ENCODE measurements at regions not wholly inside any gene's neighbourhood (a gene's known extent, or its start where the extent isn't known, plus 50 kb on each side); places are given as distances from the start of the nearest gene placed in this dataset.

GRCh38 chr10:120005207-120006201 is 113.0 kb downstream of the SEC23IP start:
- Histone ChIP-seq H3K4me3 (ENCODE audit: low read length) (no peak overlapping the region), H3K27me3 (ENCODE audit: control insufficient read depth, insufficient read depth, low read length, poor library complexity, severe bottlenecking) (no peaks in the 10 kb centered on the region), H3K9ac (ENCODE audit: extremely low read depth, low read length, poor library complexity, severe bottlenecking) (no peak overlapping the region), H3K9me3 (ENCODE audit: control insufficient read depth, low read length) (peaks cover 6% of the 10 kb centered on the region), H3K4me1 (ENCODE audit: control insufficient read depth, insufficient read depth, low read length) (peaks cover 6% of the 10 kb centered on the region), H3K27ac (ENCODE audit: low read depth, low read length) (no peak overlapping the region), H3K36me3 (ENCODE audit: control insufficient read depth, insufficient read depth, low read length) (no peaks in the 10 kb centered on the region)
- Mint-ChIP-seq H3K27ac (no peak overlapping the region), H3K36me3 (ENCODE audit: low read depth) (no peaks in the 10 kb centered on the region), H3K9me3 (peaks cover 3% of the 10 kb centered on the region), H3K4me3 (no peak overlapping the region), H3K4me1 (no peaks in the 10 kb centered on the region), H3K27me3 (ENCODE audit: insufficient read depth) (peaks cover 4% of the 10 kb centered on the region)
- TF ChIP-seq CTCF (conservative IDR thresholded peaks at IDR 0.05), result no peak
- 80 to 84% methylated on average over 7 to 8 of the region's 8 CpGs for WGBS, 2 experiments (ENCODE audit: insufficient coverage in 1 of 2, insufficient read length in 1 of 2)
- peak; percentile 58 for DNase-seq

GRCh38 chr10:120007261-120007660 is 114.7 kb downstream of the SEC23IP start:
- H3K36me3 Mint-ChIP-seq (ENCODE audit: low read depth), result no peaks in the 10 kb centered on the region
- H3K4me1 ChIP-seq (ENCODE audit: control insufficient read depth, insufficient read depth, low read length), result peaks cover 6% of the 10 kb centered on the region
- H3K36me3 ChIP-seq (ENCODE audit: control insufficient read depth, insufficient read depth, low read length), result no peaks in the 10 kb centered on the region
- H3K4me1 Mint-ChIP-seq, result peaks cover 9% of the 10 kb centered on the region
- peaks cover 21% of the 10 kb centered on the region for H3K27me3 Mint-ChIP-seq (ENCODE audit: insufficient read depth)
- no peak for TF ChIP-seq CTCF (conservative IDR thresholded peaks at IDR 0.05)
- peaks cover 3% of the 10 kb centered on the region for H3K9me3 Mint-ChIP-seq
- no peak overlapping the region for H3K4me3 ChIP-seq (ENCODE audit: low read length)
- no peak overlapping the region for H3K9ac ChIP-seq (ENCODE audit: extremely low read depth, low read length, poor library complexity, severe bottlenecking)
- no peaks in the 10 kb centered on the region for H3K9me3 ChIP-seq (ENCODE audit: control insufficient read depth, low read length)
- WGBS, 2 experiments (ENCODE audit: insufficient coverage in 1 of 2, insufficient read length in 1 of 2), result 94% methylated on average over 1 of the region's 2 CpGs; no CpG with 5 or more reads in 1 of the 2 experiments
- no peak overlapping the region for H3K4me3 Mint-ChIP-seq
- no peak for DNase-seq
- no peak overlapping the region for H3K27ac ChIP-seq (ENCODE audit: low read depth, low read length)
- no peak overlapping the region for H3K27ac Mint-ChIP-seq
- H3K27me3 ChIP-seq (ENCODE audit: control insufficient read depth, insufficient read depth, low read length, poor library complexity, severe bottlenecking), result no peaks in the 10 kb centered on the region

- Mint-ChIP-seq H3K9me3 (peaks cover 3% of the 10 kb centered on the region), H3K27ac (peak overlapping the region; percentile 44), H3K27me3 (ENCODE audit: insufficient read depth) (peaks cover 30% of the 10 kb centered on the region), H3K4me3 (peak overlapping the region; percentile 29), H3K4me1 (peaks cover 9% of the 10 kb centered on the region), H3K36me3 (ENCODE audit: low read depth) (no peaks in the 10 kb centered on the region)
- Histone ChIP-seq H3K4me3 (ENCODE audit: low read length) (no peak overlapping the region), H3K27ac (ENCODE audit: low read depth, low read length) (no peak overlapping the region), H3K4me1 (ENCODE audit: control insufficient read depth, insufficient read depth, low read length) (no peaks in the 10 kb centered on the region), H3K9ac (ENCODE audit: extremely low read depth, low read length, poor library complexity, severe bottlenecking) (no peak overlapping the region), H3K36me3 (ENCODE audit: control insufficient read depth, insufficient read depth, low read length) (no peaks in the 10 kb centered on the region), H3K9me3 (ENCODE audit: control insufficient read depth, low read length) (no peaks in the 10 kb centered on the region), H3K27me3 (ENCODE audit: control insufficient read depth, insufficient read depth, low read length, poor library complexity, severe bottlenecking) (no peaks in the 10 kb centered on the region)
- DNase-seq, result peak; percentile 91
- peak; percentile 68 for TF ChIP-seq CTCF (conservative IDR thresholded peaks at IDR 0.05)
- WGBS, 2 experiments (ENCODE audit: insufficient coverage in 1 of 2, insufficient read length in 1 of 2), result 84 to 87% methylated on average over 24 to 43 of the region's 43 CpGs
Observed at GRCh38 chr10:120011359-120012130, 119.0 kb downstream of the SEC23IP start.
